Hindlimb muscle (tissue), 1 donor: ENCODE measurements at regions not wholly inside any gene's neighbourhood (a gene's known extent, or its start where the extent isn't known, plus 50 kb on each side); places are given as distances from the start of the nearest gene placed in this dataset.
A peak's percentile ranks its signal among the peaks of the same experiment; 100 is the strongest.
"Not testable (repeated sequence)": the region's sequence is repeated elsewhere in the genome, so short reads cannot be mapped to it uniquely, and the experiment has no call there.

Source experiments
- DNase-seq: peaks from one replicate; pipeline ENCODE4 v3.0.0-alpha.2; 2013

DNA sequence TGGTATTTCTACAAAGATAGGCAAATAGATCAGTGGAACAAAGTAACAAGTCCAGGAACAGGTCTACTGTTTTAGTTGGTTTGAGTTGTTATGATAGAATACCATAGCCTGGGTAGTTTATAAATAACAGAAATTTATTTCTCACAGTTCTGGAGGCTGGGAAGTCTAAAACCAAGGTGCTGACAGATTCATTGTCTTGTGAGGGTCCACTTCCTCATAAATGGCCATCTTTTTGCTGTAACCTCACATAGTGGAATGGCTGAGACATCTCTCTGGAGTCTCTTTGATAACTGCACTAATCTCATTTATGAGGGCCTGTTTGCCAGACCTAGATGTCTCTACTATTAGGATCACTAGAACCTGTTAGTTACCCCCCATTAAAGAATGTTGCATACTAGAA lies 152.3 kb upstream of the MYRIP start:
- no peak for DNase-seq

DNA sequence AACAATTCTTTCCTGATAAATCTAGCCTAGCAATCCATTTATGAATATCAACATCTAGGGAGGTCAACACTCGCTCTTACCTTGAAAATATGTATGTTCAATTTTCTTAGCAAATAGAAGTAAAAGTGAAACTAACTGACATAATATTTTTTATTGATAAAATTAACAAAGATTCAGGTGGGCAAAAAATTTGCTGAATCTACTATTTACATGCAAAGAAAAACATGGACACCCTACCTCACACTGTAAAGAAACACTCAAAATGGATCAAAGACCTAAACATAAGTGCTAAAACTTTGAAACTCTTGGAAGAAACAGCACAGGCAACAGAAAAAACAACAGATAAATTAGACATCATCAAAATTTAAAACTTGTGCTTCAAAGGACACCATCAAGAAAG lies 151.6 kb upstream of the MYRIP start:
- no peak for DNase-seq

DNA sequence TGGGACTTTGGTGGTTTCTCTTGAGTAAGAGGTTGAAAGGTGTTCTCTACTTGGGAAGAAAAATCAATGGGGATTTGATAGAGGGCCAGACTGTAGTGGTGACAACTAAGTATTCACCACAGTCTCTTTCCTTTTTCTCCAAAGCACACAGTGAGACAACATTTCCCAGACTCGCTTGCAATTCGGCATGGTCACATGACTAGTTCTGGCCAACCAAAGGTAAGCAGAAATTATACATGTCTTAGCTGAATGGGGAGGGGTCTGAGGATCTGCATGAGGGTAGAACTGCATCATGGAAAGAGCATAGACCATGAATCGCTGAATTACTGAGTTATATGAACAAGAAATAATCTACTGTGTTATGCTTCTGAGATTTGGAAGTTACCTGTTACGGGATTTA lies 144.5 kb upstream of the MYRIP start:
- no peak for DNase-seq

DNA sequence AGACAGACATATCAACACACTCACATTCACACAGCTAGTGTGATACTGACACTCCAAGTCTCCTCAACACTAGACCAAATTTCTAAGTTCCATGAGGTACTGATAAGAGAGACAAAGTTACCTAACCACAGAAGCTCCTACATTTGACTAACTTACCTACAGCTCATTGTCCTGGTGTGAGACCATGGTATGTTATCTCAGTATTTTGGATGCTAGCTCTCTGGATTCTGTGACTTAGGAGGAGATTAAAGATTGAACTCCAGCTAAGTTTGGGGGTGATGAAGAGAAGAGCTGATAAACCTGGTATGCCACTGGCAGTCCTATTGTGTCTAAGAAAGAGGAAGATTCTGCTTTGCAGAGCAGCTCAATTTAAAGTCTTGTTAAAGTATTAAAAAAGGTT lies 144.0 kb upstream of the MYRIP start:
- DNase-seq = no peak

DNA sequence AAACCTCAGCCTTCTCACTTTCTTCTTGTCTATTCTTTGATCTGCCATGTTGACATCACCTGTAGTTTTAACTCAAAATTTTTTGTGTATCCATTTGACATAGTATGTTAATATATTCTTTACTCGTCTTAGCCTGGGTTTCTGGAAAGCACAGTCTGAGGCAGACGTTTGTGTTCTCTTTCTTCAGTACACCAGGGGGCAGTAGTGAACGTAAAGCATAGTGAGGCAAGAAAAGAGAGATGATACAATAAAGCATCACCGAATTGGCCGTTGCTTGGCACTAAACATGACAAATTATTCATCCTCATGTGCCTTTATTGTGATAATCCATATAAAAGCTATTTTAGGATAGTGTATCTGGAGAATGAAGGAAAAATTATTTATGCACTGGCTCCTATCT lies 141.0 kb upstream of the MYRIP start:
- peak; percentile 11 for DNase-seq

DNA sequence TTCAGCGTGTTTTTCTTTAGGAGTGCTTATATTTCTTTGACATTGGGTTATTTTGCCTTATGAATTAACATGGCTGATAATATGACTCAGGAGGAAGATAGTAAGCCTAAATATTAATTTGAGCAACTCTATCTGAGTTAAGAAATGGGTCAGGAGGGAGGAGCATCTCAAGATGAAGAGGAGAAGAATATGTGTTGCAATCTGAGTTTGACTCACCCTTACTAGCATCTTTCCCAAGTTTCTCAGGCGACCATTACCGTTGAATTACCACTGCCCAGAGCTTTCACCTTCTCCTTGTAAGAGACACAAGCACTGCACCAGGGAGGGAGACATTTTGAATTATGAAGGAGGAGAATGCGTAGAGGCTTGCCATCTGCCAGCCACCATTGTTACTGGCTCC lies 138.3 kb upstream of the MYRIP start:
- no peak for DNase-seq

DNA sequence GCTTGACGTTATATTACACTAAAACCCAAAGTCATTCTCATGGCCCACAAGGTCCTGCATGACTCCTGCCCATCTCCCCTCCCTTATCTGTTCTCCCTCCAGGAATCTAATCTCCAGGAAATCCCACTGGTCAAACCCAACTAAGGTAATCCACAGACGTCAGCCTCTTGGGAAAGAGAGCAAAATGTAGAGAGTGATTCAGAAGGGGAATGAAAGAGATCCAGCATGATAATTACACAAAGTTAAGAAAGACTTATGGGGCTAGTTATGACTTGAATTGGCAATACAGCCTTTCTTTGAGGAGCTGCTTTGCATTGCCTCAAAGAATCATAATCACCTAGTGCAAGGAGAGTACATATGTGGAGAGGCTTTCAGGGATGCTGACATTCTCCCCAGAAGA lies 137.8 kb upstream of the MYRIP start:
- DNase-seq = no peak

DNA sequence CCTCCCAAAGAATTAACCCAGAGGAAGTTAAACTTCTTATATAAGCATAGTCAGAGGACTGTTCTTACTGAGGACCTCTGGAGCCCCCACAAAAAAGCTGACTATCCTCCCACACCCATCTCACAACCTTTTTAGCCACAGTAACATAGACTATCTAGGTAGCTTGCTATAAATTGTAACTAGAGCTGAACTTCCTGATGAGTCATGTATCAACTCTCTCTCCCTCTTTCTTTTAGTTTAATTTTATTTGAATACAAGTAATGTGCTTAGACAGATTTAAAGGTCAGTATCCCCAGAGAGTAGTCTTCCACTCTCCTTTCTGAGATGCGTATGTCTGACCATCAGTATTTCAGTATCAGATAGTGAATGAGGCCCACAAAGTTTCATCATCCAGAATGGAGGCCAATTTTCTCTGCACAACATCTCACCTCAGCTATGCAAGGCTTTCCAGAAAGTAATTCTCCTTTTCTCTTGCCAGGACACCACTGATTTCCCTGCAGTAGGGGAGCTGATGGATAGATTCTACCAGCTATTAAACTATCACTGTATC lies 104.0 kb upstream of the MYRIP start:
- DNase-seq = no peak

DNA sequence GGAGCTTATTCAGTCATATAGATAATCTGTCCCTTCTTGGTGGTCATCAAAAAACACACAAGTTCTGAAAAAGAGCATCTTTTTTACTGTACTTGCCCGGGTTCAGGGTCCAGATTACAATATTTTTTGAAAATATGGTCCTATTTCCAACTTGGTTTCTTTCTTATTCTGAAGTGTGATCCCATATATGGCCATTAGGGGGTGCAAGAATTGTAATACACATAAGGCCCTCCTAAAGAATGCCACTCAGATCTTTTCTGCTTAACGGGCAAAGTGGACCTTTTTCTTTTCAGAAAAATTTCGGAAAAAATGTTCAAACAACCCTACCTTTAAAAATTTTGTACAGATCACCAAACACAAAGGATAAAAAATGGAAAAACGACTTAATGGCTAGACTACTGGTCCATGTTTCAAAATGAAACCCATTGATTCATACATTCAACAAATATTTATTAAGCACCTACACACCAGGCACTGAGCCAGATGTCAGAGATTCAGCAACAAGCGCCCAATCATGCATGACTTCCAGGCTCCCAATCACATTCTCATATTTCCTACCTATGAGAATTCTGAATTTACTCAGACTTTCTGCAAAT lies 102.0 kb upstream of the MYRIP start:
- DNase-seq = peak; percentile 6

DNA sequence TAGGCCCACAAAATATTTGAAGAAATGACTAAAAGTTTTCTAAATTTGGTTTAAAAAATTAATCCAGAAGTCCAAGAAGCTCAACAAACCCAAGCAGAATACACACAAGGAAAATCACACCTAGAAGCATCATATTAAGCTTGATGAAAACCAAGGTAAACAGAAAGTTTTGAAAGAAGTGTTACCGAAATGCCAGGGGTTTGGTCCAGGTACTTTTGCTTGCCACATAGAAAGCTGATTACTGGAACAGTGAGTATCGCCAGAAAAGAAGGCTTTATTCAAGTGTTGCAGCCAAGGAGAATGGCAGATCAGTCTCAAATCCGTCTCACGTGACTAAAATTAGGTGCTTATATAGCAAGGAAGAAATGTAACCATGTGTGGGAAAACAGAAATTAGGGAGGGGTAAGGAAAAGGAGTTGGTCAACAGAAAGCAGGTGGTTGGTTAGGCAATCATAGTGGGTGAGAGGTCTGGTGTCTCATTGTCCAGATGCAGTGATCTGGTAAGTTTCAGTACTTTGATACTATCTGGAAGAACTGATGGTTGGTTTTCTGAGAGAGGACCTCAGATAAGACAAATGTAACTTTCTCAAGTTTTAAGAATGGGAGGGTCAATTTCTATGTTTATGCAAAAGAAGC lies 96.9 kb upstream of the MYRIP start:
- DNase-seq = no peak

DNA sequence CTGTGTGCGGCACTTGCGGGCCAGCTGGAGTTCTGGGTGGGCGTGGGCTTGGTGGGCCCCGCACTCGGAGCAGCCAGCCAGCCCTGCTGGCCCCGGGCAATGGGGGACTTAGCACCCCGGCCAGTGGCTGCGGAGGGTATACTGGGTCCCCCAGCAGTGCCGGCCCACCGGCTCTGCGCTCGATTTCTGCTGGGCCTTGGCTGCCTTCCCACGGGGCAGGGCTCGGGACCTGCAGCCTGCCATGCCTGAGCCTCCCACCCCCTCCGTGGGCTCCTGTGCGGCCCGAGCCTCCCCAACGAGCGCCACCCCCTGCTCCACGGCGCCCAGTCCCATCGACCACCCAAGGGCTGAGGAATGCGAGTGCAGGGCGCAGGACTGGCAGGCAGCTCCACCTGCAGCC lies 96.1 kb upstream of the MYRIP start:
- DNase-seq = not testable (repeated sequence)

DNA sequence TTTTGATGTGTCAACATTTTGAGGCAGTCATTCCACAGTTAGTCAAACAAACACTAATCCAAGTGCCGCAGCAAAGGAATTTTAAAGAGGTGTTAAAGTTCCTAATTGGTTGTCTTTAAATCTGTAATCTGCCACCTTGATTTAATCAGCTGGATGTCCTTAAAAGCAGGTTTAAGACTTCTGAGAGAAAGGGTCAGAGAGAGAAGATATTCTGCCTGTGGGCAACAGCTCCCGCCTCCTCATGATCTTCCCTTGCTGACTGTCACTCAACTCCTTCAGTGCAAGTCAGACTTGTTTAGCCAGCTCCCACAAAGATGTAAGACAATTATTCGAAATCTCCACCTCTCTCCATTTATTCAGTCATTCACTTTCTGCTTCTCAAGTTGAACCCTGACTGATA lies 92.6 kb upstream of the MYRIP start:
- DNase-seq = no peak

DNA sequence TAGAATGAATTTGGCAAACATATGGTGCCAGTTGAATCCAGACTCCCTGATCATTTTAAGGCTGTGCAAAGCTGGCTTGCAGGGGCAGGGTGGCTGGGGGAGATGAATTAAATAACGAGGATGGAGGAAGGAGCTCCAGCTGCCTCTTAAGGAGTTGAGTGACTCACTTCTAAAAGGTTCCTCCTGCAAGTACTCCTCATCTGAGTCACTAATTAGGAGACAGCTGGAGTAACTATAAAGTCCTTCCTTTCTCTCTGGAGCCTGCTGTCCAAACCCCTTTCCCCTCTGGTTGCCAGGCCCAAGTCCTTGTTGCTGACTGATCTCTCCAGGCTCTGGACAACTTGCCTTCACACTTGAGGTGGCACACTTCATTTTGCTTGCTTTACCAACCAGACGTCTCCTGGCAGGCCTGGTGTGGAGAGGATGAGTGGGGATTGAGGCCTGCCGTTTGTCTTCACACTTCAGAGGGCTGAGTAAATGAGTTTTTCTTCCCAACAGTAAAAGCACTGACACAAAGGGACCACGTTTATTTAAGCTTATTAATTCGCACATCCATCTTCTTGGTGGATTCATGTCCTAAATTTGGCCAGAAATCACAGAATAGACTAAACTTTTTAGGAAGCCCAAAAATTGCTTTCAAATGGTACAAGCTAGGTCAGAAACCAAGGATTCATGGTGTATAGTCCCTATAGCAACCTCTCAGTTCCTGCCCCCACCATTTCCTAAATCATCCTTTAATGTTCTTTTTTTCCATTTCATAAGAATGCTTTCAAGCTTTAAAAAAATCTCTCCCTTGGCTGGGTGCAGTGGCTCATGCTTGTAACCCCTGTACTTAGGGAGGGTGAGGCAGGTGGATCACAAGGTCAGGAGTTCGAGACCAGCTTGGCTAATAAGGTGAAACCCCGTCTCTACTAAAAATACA lies 90.5 kb upstream of the MYRIP start:
- DNase-seq = no peak

DNA sequence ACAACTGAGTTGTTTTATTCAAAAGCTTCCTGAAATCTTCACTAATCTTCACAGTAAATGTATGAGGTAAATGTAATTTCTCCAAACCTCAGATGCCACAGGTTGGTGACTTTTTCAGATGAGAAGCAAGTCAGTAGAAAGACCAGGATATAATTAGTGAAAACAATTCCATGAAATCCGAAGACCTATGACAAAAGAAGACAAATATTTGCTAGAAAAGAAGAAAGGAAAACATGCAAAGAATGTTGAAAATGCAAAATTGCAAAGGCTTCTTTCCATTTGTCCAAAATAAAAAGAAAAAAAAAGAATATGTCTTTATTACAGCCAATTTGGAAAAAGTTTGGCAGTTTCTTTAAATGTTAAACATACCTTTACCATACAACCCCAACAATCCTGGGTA lies 88.3 kb upstream of the MYRIP start:
- no peak for DNase-seq

DNA sequence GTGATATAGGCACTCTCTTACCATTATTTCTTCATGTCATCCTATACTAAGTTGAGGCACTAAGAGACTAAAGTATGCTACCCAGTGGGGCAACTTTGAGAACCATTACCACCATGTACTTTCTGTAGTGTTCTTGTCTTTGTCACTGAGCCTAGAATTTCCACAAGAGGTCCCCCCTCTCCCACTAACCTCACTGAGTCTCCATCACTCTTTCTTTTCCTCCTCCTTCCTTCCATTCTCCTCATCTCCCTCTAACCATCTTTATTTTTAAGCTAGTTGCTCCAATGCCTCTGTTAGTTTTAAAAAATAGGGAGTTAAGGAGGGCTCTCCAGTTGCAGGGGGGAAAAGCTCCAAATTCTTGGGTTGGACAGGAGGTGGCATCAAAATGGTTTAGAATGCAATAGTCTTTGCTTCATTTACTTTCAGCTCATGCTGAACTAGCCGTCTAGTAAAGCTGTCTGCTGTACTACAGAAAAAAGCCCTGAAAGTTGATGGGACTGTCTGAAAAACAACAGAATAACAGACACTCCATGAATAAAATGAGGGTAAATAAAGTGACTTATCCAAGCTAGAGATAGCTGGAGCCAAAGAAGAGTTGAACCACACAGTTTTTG lies 85.1 kb upstream of the MYRIP start:
- peak; percentile 2 for DNase-seq

DNA sequence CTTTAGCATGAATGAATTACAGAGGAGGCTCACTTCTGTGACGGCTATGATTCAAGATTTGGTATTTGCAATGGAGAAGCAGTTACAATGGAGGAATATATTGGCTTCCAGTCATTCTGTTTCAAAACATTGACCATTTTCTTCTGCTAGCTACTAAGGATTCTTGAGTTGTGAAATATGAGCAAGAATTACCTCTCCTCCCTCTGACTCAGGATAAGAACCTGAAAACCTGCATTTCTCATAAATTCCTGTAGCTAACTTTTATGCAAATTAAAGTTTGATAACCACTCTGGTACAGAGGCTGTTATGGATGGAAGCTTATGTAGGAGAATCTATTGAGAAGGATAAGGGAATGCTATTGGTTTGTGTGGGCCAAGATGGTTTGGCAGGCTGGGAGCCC lies 84.1 kb upstream of the MYRIP start:
- no peak for DNase-seq

DNA sequence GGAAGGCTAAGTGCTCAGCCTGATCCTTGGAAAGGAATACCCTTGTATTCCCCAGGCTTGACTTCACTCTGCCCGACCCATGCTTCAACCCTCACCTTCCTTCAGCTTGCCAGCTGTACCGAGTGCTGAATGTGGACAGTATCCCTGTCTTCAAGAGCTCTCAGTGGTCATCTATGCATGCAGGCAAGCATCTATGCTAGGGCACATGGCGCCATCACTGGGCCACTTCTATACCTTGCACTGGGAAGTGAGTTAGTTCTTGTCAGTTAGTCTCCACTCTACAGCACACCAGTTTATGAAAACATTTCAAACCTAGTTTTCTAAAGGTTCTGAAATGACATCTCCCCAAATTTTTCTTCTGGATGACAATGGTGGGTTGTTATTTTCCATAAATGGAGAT lies 82.0 kb upstream of the MYRIP start:
- no peak for DNase-seq

DNA sequence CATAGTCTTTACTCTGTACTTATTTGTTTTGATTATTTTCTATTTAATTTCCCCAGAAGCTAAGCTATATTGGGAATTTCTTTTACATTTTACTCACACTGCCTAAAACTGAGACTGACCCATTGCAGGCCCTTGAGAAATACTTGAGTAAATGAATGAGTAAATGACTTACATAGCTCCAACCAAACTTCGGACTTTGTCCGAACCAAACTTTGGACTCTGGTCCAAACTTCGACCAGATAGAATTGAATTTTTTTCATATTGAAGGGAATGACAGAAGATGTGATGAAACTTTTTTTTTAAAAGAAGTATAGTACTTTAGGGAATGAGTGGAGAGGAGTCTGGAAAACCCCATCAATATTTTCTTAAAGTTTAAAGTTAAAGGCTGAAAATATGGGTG lies 75.6 kb upstream of the MYRIP start:
- no peak for DNase-seq

DNA sequence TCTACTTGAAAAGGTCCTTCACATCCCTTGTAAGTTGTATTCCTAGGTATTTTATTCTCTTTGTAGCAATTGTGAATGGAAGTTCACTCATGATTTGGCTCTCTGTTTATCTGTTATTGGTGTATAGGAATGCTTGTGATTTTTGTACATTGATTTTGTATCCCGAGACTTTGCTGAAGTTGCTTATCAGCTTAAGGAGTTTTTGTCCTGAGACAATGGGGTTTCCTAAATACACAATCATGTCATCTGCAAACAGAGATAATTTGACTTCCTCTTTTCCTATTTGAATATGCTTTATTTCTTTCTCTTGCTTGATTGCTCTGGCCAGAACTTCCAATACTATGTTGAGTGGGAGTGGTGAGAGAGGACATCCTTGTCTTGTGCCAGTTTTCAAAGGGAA lies 69.8 kb upstream of the MYRIP start:
- DNase-seq = not testable (repeated sequence)

DNA sequence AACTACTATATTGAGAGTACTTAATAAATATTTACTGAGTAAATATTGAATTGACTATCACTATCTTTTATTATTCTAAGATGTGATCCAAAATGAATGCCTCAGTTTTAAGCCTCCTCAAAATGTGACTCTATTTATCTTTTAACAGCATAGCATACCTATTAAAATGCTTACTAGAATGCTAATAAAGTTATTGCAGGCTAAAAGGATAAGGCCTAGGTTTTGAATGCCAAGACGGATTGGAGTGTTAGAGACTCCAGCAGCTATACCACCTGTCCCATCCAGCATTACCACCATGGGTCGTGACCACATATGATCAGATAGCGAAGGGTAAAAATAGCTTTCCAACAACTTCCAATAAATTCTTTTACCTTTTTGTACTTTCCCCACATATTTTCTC lies 64.7 kb upstream of the MYRIP start:
- DNase-seq = no peak

DNA sequence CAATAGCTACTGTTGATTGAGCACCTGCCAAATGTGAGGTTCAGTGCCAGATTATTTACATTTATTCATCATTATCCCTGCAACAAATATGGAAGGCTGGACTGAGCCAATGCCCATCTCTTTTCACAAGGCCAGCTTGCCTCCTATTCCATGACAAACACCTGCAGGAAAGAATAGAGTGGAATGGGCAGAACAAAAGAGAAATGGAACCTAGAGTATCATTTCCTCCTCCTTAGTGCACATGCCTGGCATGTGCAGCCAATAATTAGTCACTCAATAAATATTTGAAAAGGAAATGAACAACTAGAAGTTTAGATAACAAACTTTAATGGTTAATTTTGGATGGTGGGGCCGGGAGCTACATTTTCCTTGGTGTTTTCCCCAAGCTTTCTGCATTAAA lies 61.4 kb upstream of the MYRIP start:
- no peak for DNase-seq

DNA sequence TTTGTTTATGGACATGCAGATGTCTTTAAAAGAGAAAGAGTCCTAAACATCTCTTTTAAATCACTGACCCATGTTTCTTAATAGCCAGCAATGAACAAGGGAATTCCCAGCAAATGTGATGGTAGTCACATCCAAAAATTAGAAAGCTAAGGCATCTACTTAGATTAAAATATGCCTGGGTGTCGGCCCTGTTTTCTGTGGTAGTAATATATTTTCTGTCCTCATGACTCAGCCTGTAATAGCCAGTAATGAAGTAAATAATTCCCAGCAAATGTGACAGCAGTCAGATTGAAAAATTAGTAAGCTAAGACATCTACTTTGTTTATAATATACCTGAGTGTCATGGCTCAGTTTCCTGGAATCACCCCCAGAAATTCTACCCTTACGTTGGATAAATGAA lies 60.6 kb upstream of the MYRIP start:
- no peak for DNase-seq

DNA sequence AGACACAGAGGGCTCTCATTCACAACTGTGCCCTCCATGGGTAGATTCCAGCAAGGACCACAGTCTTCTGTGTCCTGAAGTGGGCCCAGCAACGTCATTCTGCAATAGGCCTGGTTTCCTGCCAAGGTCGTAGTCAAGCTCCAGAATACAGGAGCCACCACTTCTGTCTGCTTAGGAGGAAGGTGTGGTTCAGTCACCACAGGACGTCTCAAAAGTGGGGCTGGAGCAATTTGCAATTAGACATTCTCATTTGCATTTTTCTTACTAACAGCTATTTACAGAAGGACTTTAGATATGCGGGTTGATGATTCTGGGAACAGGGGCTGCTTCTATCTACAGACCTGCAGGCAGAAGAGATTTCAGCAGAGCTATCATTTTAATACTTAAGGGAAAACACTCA lies 58.7 kb upstream of the MYRIP start:
- DNase-seq = no peak
